ENCODE measurements at regions not wholly inside any gene's neighbourhood (a gene's known extent, or its start where the extent isn't known, plus 50 kb on each side); places are given as distances from the start of the nearest gene placed in this dataset.
"Not testable (repeated sequence)": the region's sequence is repeated elsewhere in the genome, so short reads cannot be mapped to it uniquely, and the experiment has no call there.

DNA sequence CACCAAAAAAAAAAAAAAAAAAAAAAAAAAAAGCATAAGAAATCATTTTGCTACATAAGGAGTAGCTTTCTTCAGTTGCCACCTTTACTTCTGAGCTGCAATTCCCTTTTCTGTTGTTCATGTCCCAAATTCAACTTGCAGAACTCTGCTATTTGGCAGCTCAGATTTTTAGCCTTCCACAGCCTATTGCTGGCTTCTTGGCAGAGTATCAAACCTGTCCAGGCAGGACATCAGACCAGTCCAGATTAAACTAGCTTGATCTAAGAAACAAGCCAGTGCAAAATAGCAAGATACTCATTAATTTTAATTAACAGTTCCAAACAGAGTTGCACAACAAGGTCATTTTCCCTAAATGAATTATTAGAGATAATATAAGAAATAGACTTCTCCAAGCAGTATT, 123.6 kb upstream of the NR3C2 start:
- H3K27me3 ChIP-seq (ENCODE audit: control insufficient read depth in 1 of 2, insufficient read depth in 2 of 2, low read length in 2 of 2), result no peaks in the 10 kb centered on the region
- no peaks in the 10 kb centered on the region for H3K9me3 ChIP-seq (ENCODE audit: control insufficient read depth in 2 of 2, low read length in 2 of 2)
- no peaks in the 10 kb centered on the region for H3K4me1 ChIP-seq (ENCODE audit: control insufficient read depth, insufficient read depth, low read length)
- no peak overlapping the region for H3K27ac ChIP-seq (ENCODE audit: low read length)
- H3K4me3 ChIP-seq (ENCODE audit: low read length in 2 of 2), result no peak overlapping the region
- no peak overlapping the region for H3K9ac ChIP-seq (ENCODE audit: low read length in 2 of 2)
- H3K36me3 ChIP-seq (ENCODE audit: control insufficient read depth in 2 of 2, insufficient read depth in 2 of 2, low read length in 2 of 2), result no peaks in the 10 kb centered on the region

DNA sequence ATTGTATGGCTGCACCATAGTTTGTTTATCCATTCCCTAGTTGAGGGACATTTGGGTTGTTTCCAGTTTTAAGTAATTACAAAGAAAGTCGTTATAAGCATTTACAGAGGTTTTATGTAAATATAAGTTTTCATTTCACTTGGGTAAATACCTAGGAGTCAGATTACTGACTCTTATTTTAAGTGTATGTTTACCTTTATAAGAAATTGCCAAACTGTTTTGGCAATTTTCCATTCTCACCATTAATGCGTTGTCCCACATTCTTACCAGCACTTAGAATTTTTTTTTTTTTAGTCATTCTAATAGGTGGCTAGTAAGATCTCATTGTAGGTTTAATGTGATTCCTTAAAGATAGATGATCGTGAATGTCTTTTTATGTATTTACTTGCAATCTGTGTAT, 121.5 kb upstream of the NR3C2 start:
- Histone ChIP-seq H3K4me3 (ENCODE audit: low read length in 2 of 2) (no peak overlapping the region), H3K36me3 (ENCODE audit: control insufficient read depth in 2 of 2, insufficient read depth in 2 of 2, low read length in 2 of 2) (no peaks in the 10 kb centered on the region), H3K27me3 (ENCODE audit: control insufficient read depth in 1 of 2, insufficient read depth in 2 of 2, low read length in 2 of 2) (no peaks in the 10 kb centered on the region), H3K9ac (ENCODE audit: low read length in 2 of 2) (no peak overlapping the region), H3K27ac (ENCODE audit: low read length) (no peak overlapping the region), H3K9me3 (ENCODE audit: control insufficient read depth in 2 of 2, low read length in 2 of 2) (no peaks in the 10 kb centered on the region), H3K4me1 (ENCODE audit: control insufficient read depth, insufficient read depth, low read length) (no peaks in the 10 kb centered on the region)

DNA sequence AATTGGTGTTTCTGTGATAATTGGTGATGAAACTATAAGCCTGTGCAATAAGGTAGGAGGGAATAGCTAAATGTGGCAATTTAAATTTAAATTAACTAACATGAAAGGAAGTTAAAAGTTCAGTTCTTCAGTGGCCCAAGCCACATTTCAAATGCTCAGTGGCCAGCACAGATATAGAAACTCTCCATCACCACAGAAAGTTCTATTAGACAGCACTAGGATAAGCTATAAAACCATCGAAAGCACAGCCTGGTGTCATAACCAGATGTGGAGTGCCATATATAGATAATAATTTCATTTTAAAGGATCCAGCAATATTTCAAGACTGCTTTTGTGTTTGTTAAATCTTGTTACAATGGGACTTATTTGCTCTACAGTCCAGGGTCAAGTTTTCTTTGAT, 119.3 kb upstream of the NR3C2 start:
- Histone ChIP-seq H3K4me1 (ENCODE audit: control insufficient read depth, insufficient read depth, low read length) (no peaks in the 10 kb centered on the region), H3K4me3 (ENCODE audit: low read length in 2 of 2) (no peak overlapping the region), H3K9me3 (ENCODE audit: control insufficient read depth in 2 of 2, low read length in 2 of 2) (no peaks in the 10 kb centered on the region), H3K27me3 (ENCODE audit: control insufficient read depth in 1 of 2, insufficient read depth in 2 of 2, low read length in 2 of 2) (no peaks in the 10 kb centered on the region), H3K27ac (ENCODE audit: low read length) (no peak overlapping the region), H3K9ac (ENCODE audit: low read length in 2 of 2) (no peak overlapping the region), H3K36me3 (ENCODE audit: control insufficient read depth in 2 of 2, insufficient read depth in 2 of 2, low read length in 2 of 2) (no peaks in the 10 kb centered on the region)

DNA sequence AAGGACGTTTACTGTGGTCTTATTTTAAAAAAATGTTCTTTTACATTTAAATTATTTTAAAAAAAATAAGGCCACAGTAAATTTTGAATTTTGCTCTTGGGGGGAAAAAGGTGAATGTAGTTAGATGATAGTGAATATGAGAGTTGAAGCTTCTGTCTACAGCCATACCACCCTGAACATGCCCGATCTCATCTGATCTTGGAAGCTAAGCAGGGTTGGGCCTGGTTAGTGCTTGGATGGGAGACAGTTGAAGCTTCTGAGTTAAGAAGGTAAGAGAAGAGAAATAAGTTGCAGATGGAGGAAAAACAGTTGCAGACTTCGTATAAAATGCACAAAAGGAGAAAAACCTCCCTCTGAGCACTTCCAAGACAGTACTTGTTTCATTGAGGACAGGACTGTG, 115.6 kb upstream of the NR3C2 start:
- Histone ChIP-seq H3K27ac (ENCODE audit: low read length) (no peak overlapping the region), H3K36me3 (ENCODE audit: control insufficient read depth in 2 of 2, insufficient read depth in 2 of 2, low read length in 2 of 2) (no peaks in the 10 kb centered on the region), H3K4me1 (ENCODE audit: control insufficient read depth, insufficient read depth, low read length) (no peaks in the 10 kb centered on the region), H3K9me3 (ENCODE audit: control insufficient read depth in 2 of 2, low read length in 2 of 2) (no peaks in the 10 kb centered on the region), H3K27me3 (ENCODE audit: control insufficient read depth in 1 of 2, insufficient read depth in 2 of 2, low read length in 2 of 2) (no peaks in the 10 kb centered on the region), H3K4me3 (ENCODE audit: low read length in 2 of 2) (no peak overlapping the region), H3K9ac (ENCODE audit: low read length in 2 of 2) (no peak overlapping the region)

DNA sequence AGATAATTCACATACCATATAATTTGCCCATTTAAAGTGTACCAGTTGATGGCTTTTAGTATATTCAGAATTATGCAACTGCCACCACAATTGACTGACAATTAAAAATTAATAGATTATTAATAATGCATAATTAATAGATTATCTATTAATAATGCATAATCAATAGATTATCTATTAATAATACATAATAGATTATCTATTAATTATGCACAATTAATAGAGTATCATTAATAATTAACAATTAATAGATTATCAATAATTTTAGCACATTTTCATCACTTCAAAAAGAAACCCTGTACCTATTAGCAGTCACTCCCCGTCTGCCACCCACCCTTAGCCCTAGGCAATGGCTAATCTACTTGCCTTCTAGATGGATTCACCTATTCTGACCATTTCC, 108.6 kb upstream of the NR3C2 start:
- Histone ChIP-seq H3K27me3 (ENCODE audit: control insufficient read depth in 1 of 2, insufficient read depth in 2 of 2, low read length in 2 of 2) (no peaks in the 10 kb centered on the region), H3K9ac (ENCODE audit: low read length in 2 of 2) (no peak overlapping the region), H3K9me3 (ENCODE audit: control insufficient read depth in 2 of 2, low read length in 2 of 2) (no peaks in the 10 kb centered on the region), H3K4me3 (ENCODE audit: low read length in 2 of 2) (no peak overlapping the region), H3K36me3 (ENCODE audit: control insufficient read depth in 2 of 2, insufficient read depth in 2 of 2, low read length in 2 of 2) (no peaks in the 10 kb centered on the region), H3K27ac (ENCODE audit: low read length) (no peak overlapping the region), H3K4me1 (ENCODE audit: control insufficient read depth, insufficient read depth, low read length) (no peaks in the 10 kb centered on the region)

DNA sequence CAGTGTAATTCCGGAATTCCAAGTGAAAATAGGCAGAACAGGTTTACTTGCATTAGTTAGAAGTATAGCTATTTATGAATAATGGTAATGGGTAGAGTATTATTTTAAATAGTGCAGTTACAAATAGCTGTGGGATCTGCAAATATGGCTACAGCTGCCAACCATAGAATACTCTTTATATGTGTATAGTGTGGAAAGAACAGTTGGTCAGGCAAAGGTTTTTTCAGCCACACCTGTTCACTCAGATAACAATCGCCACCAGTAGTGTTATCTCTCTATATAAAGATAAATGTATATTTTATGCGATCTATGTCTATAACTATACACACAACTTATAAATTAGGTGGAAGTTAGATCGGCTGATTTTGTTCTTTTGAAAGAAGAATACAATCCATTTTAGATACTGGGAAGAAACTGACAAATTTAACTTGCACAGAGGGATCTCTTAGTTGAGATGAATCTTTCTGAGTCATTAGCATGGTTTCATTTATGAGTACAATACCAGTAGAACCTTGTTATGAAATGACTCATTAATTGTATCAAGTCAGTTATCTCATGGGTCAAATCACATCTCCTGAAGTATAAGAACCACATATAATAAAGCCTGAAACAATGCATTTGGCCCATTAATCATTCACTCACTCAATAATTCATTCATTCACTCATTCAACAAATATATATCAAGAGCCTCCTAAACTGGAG, 100.9 kb upstream of the NR3C2 start:
- Histone ChIP-seq H3K36me3 (ENCODE audit: control insufficient read depth in 2 of 2, insufficient read depth in 2 of 2, low read length in 2 of 2) (no peaks in the 10 kb centered on the region), H3K9me3 (ENCODE audit: control insufficient read depth in 2 of 2, low read length in 2 of 2) (no peaks in the 10 kb centered on the region), H3K4me3 (ENCODE audit: low read length in 2 of 2) (no peak overlapping the region), H3K4me1 (ENCODE audit: control insufficient read depth, insufficient read depth, low read length) (no peaks in the 10 kb centered on the region), H3K27me3 (ENCODE audit: control insufficient read depth in 1 of 2, insufficient read depth in 2 of 2, low read length in 2 of 2) (no peaks in the 10 kb centered on the region), H3K27ac (ENCODE audit: low read length) (no peak overlapping the region), H3K9ac (ENCODE audit: low read length in 2 of 2) (no peak overlapping the region)

DNA sequence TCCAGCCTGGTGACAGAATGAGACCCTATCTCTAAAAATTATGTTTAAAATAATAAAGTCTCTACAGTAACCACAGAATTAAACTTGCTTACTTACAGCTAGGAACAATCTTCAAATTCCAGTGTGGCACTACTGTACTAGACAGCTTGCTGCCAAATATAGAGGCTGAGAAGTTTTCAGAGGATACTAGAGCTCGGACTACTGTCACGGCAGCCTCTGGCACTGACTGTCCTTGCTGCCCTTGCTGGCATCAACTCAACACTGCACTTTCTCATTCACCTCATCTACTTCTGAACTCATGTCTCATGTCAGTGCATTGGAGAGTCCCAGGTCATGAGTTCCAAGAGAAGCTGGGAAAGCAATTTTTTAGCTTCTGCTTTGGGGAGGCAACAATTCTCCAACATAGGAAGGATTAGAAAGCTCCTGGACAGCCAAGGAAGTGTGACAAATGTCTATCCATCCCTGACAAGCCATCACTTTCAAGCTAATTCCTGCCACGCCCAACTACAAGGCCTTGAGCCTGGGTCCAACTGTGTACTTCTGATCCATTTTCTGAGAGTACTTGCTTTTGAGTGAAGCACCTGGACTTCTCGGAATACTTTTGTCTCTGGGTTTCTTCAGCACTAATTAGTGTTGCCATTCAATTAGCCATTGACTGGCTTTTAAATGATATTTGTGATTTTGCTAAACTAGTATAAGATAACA, 98.6 kb upstream of the NR3C2 start:
- H3K27ac ChIP-seq (ENCODE audit: low read length), result no peak overlapping the region
- no peak overlapping the region for H3K4me3 ChIP-seq (ENCODE audit: low read length in 2 of 2)
- H3K9me3 ChIP-seq (ENCODE audit: control insufficient read depth in 2 of 2, low read length in 2 of 2), result no peaks in the 10 kb centered on the region
- H3K4me1 ChIP-seq (ENCODE audit: control insufficient read depth, insufficient read depth, low read length), result no peaks in the 10 kb centered on the region
- no peaks in the 10 kb centered on the region for H3K27me3 ChIP-seq (ENCODE audit: control insufficient read depth in 1 of 2, insufficient read depth in 2 of 2, low read length in 2 of 2)
- no peaks in the 10 kb centered on the region for H3K36me3 ChIP-seq (ENCODE audit: control insufficient read depth in 2 of 2, insufficient read depth in 2 of 2, low read length in 2 of 2)
- no peak overlapping the region for H3K9ac ChIP-seq (ENCODE audit: low read length in 2 of 2)

DNA sequence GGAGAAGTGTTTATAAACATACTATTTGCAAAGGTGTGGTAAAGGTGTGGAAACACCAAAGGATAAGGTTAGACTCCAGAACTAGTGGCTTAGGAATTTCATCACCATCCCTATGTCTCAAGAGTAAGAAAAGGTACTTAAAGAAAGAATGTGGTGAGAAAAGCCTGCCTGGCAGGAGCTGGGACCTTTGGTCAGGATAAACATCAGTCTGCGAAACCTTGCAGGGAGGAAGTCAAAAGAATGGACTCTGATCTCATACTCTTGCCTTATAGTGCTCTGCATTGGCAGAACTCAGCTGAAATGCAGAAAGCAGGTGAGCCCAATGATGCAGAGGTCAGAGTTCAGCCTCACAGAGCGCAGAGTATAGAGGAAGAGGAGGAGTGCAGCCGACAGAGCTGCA, 97.2 kb upstream of the NR3C2 start:
- H3K27ac ChIP-seq (ENCODE audit: low read length), result no peak overlapping the region
- peaks cover 0 to 3% of the 10 kb centered on the region in 2 donors for H3K9me3 ChIP-seq (ENCODE audit: control insufficient read depth in 2 of 2, low read length in 2 of 2)
- no peaks in the 10 kb centered on the region for H3K4me1 ChIP-seq (ENCODE audit: control insufficient read depth, insufficient read depth, low read length)
- H3K4me3 ChIP-seq (ENCODE audit: low read length in 2 of 2), result no peak overlapping the region
- no peak overlapping the region for H3K9ac ChIP-seq (ENCODE audit: low read length in 2 of 2)
- H3K27me3 ChIP-seq (ENCODE audit: control insufficient read depth in 1 of 2, insufficient read depth in 2 of 2, low read length in 2 of 2), result no peaks in the 10 kb centered on the region
- H3K36me3 ChIP-seq (ENCODE audit: control insufficient read depth in 2 of 2, insufficient read depth in 2 of 2, low read length in 2 of 2), result no peaks in the 10 kb centered on the region

DNA sequence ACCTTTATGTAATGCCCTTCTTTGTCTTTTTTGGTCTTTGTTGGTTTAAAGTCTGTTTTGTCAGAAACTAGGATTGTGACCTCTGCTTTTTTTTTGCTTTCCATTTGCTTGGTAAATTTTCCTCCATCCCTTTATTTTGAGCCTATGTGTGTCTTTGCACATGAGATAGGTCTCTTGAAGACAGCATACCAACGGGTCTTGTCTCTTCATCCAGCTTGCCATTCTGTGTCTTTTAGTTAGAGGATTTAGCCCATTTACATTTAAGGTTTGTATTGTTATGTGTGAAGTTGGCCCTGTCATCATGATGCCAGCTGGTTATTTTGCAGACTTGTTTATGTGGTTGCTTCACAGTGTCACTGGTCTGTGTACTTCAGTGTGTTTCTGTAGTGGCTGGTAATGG, 91.6 kb upstream of the NR3C2 start:
- H3K27me3 ChIP-seq (ENCODE audit: control insufficient read depth in 1 of 2, insufficient read depth in 2 of 2, low read length in 2 of 2); H3K9ac ChIP-seq (ENCODE audit: low read length in 2 of 2); H3K36me3 ChIP-seq (ENCODE audit: control insufficient read depth in 2 of 2, insufficient read depth in 2 of 2, low read length in 2 of 2); H3K4me1 ChIP-seq (ENCODE audit: control insufficient read depth, insufficient read depth, low read length); H3K4me3 ChIP-seq (ENCODE audit: low read length in 2 of 2); H3K9me3 ChIP-seq (ENCODE audit: control insufficient read depth in 2 of 2, low read length in 2 of 2); H3K27ac ChIP-seq (ENCODE audit: low read length): not testable (repeated sequence)

DNA sequence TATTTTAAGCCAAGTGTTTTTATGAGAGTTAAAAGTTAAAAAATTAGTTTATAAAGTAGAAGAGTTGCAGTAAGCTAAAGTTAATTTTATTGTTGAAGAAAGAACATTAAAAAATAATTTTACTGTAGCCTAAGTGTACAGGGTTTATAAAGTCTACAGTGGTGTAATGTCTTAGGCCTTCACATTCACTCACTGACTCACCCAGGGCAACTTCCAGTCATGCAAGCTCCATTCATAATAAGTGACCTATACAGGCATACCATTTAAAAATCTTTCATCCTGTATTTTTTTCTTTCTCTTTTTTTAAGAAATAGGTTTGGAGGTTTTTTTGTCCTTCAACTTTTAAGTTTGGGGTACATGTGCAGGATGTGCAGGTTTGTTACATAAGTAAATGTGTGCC, 87.9 kb upstream of the NR3C2 start:
- no peak overlapping the region for H3K27ac ChIP-seq (ENCODE audit: low read length)

DNA sequence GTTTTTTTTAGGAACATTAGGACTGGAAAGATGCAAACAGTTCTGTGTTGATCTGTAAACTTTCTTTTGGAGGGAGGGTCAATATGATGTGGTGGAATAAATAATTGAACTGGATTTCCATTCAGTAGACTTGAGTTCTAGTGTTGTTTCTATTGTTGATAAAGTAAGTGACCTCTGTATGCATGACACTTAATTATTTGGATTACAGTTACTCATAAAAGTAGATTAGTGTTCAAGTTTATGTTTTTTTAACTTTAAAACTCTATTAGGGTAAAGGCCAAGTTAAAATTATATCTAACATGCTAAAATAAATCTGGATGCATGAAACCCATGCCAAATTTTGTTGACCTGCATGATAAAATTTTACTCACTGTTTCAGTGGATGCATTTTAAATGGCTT, 85.4 kb upstream of the NR3C2 start:
- no peaks in the 10 kb centered on the region for H3K4me1 ChIP-seq (ENCODE audit: control insufficient read depth, insufficient read depth, low read length)
- H3K9ac ChIP-seq (ENCODE audit: low read length in 2 of 2), result no peak overlapping the region
- H3K9me3 ChIP-seq (ENCODE audit: control insufficient read depth in 2 of 2, low read length in 2 of 2), result peaks cover 0 to under 1% of the 10 kb centered on the region in 2 donors
- H3K27ac ChIP-seq (ENCODE audit: low read length), result no peak overlapping the region
- H3K27me3 ChIP-seq (ENCODE audit: control insufficient read depth in 1 of 2, insufficient read depth in 2 of 2, low read length in 2 of 2), result no peaks in the 10 kb centered on the region
- H3K36me3 ChIP-seq (ENCODE audit: control insufficient read depth in 2 of 2, insufficient read depth in 2 of 2, low read length in 2 of 2), result no peaks in the 10 kb centered on the region
- H3K4me3 ChIP-seq (ENCODE audit: low read length in 2 of 2), result no peak overlapping the region

More for the DNA sequence above, 87.9 kb upstream of the NR3C2 start:
- no peaks in the 10 kb centered on the region for H3K36me3 ChIP-seq (ENCODE audit: control insufficient read depth in 2 of 2, insufficient read depth in 2 of 2, low read length in 2 of 2)
- H3K9ac ChIP-seq (ENCODE audit: low read length in 2 of 2), result no peak overlapping the region
- no peak overlapping the region for H3K4me3 ChIP-seq (ENCODE audit: low read length in 2 of 2)
- H3K9me3 ChIP-seq (ENCODE audit: control insufficient read depth in 2 of 2, low read length in 2 of 2), result peaks cover under 1 to 3% of the 10 kb centered on the region in 2 donors
- H3K4me1 ChIP-seq (ENCODE audit: control insufficient read depth, insufficient read depth, low read length), result no peaks in the 10 kb centered on the region
- no peaks in the 10 kb centered on the region for H3K27me3 ChIP-seq (ENCODE audit: control insufficient read depth in 1 of 2, insufficient read depth in 2 of 2, low read length in 2 of 2)
